GM23338 (cell line): ENCODE measurements at regions not wholly inside any gene's neighbourhood (a gene's known extent, or its start where the extent isn't known, plus 50 kb on each side); places are given as distances from the start of the nearest gene placed in this dataset.
A peak's percentile ranks its signal among the peaks of the same experiment; 100 is the strongest.

Source experiments
- ATAC-seq: fragments of 200-7000 bp; cut with Tn5 transposase; 3 replicates; pipeline ENCODE4 v1.9.1; 2020
- DNase-seq: peaks from one replicate; pipeline ENCODE4 v3.0.0-alpha.2; 2015; ENCODE audit warnings: low spot score
- H2AFZ ChIP-seq: fragments of 200-600 bp; sonication (generic); 2 replicates; pipeline ENCODE4 v1.8.0; 2016; ENCODE audit warnings: antibody characterized with exemption, mild to moderate bottlenecking, moderate library complexity
- H3F3A ChIP-seq: fragments of 200-600 bp; sonication (generic); replicated peaks from 2 replicates; pipeline ENCODE4 v1.8.0; 2017; ENCODE audit warnings: antibody characterized with exemption, mixed run types, low read depth
- H3K27ac ChIP-seq: fragments of 200-600 bp; sonication (generic); 2 replicates; pipeline ENCODE4 v1.6.1; 2016; ENCODE audit warnings: low read depth
- H3K27me3 ChIP-seq: fragments of 200-600 bp; sonication (generic); 2 replicates; pipeline ENCODE4 v1.8.0; 2016; ENCODE audit warnings: mild to moderate bottlenecking, mixed run types, moderate library complexity; ENCODE audit not compliant: insufficient read depth
- H3K36me3 ChIP-seq: fragments of 200-600 bp; sonication (generic); 2 replicates; pipeline ENCODE4 v1.8.0; 2016; ENCODE audit warnings: mild to moderate bottlenecking; ENCODE audit not compliant: insufficient read depth
- H3K4me1 ChIP-seq: fragments of 200-600 bp; sonication (generic); 2 replicates; pipeline ENCODE4 v1.8.0; 2016; ENCODE audit warnings: mild to moderate bottlenecking, moderate library complexity; ENCODE audit not compliant: insufficient read depth
- H3K4me2 ChIP-seq: fragments of 200-600 bp; sonication (generic); 2 replicates; pipeline ENCODE4 v1.7.1; 2017; ENCODE audit warnings: mixed run types
- H3K4me3 ChIP-seq: fragments of 200-600 bp; sonication (generic); 2 replicates; pipeline ENCODE4 v1.6.1; 2016; ENCODE audit warnings: mixed run types
- H3K79me2 ChIP-seq: fragments of 200-600 bp; sonication (generic); replicated peaks from 2 replicates; pipeline ENCODE4 v1.8.0; 2017; ENCODE audit warnings: mild to moderate bottlenecking; ENCODE audit not compliant: insufficient read depth
- H3K9me2 ChIP-seq: fragments of 200-600 bp; sonication (generic); 2 replicates; pipeline ENCODE4 v1.8.0; 2017; ENCODE audit not compliant: insufficient read depth
- H4K20me1 ChIP-seq: fragments of 200-600 bp; sonication (generic); replicated peaks from 2 replicates; pipeline ENCODE4 v1.8.0; 2017; ENCODE audit warnings: mild to moderate bottlenecking; ENCODE audit not compliant: insufficient read depth
- H3K27ac Mint-ChIP-seq: 2 replicates; pipeline ENCODE4 v1.8.0; 2020; ENCODE audit warnings: inconsistent platforms, mild to moderate bottlenecking, moderate library complexity, mixed read lengths
- H3K27me3 Mint-ChIP-seq: 3 replicates; pipeline ENCODE4 v1.8.0; 2022; ENCODE audit warnings: low read depth, mild to moderate bottlenecking, moderate library complexity, mixed read lengths, inconsistent platforms; ENCODE audit not compliant: insufficient read depth, poor library complexity
- H3K36me3 Mint-ChIP-seq: 3 replicates; pipeline ENCODE4 v1.8.0; 2021; ENCODE audit warnings: low read depth, mild to moderate bottlenecking, inconsistent platforms, moderate library complexity, mixed read lengths
- H3K4me1 Mint-ChIP-seq: 3 replicates; pipeline ENCODE4 v1.8.0; 2020; ENCODE audit warnings: mild to moderate bottlenecking, inconsistent platforms, mixed read lengths
- H3K4me3 Mint-ChIP-seq: 3 replicates; pipeline ENCODE4 v1.8.0; 2021; ENCODE audit warnings: moderate library complexity, mild to moderate bottlenecking, inconsistent platforms, mixed read lengths
- H3K9me3 Mint-ChIP-seq: 3 replicates; pipeline ENCODE4 v1.8.0; 2020; ENCODE audit warnings: moderate library complexity, mild to moderate bottlenecking, inconsistent platforms, mixed read lengths
- CREB1 ChIP-seq: fragments of 250-450 bp; sonication (Bioruptor Pico); IDR thresholded peaks from 2 replicates; pipeline ENCODE4 v1.5.0; 2020; ENCODE audit warnings: low read depth, mild to moderate bottlenecking, moderate library complexity
- EZH2 ChIP-seq: fragments of 200-600 bp; sonication (generic); IDR thresholded peaks from one replicate; pipeline ENCODE4 v1.8.0; 2017; ENCODE audit warnings: antibody characterized with exemption, mild to moderate bottlenecking, low read depth; ENCODE audit not compliant: unreplicated experiment
- EZH2phosphoT487 ChIP-seq: fragments of 200-600 bp; sonication (generic); IDR thresholded peaks from one replicate; pipeline ENCODE4 v1.8.1; 2018; ENCODE audit warnings: antibody characterized with exemption; ENCODE audit not compliant: unreplicated experiment
- JUNB ChIP-seq: IDR thresholded peaks from one replicate; pipeline ENCODE4 v1.6.1; 2016; ENCODE audit warnings: antibody characterized with exemption; ENCODE audit not compliant: unreplicated experiment
- NANOG ChIP-seq: IDR thresholded peaks from 2 replicates; pipeline ENCODE4 v1.6.1; 2016; ENCODE audit warnings: antibody characterized with exemption, borderline replicate concordance
- POLR2AphosphoS5 ChIP-seq: IDR thresholded peaks from 2 replicates; pipeline ENCODE4 v1.6.1; 2016; ENCODE audit warnings: antibody characterized with exemption, low read depth
- REST ChIP-seq: IDR thresholded peaks from one replicate; pipeline ENCODE4 v1.6.1; 2018; ENCODE audit warnings: antibody characterized with exemption; ENCODE audit not compliant: unreplicated experiment
- STAT1 ChIP-seq: IDR thresholded peaks from one replicate; pipeline ENCODE4 v1.6.1; 2016; ENCODE audit warnings: antibody characterized with exemption; ENCODE audit not compliant: unreplicated experiment
- ZNF114 ChIP-seq: fragments of 250-450 bp; sonication (Bioruptor Pico); IDR thresholded peaks from 2 replicates; pipeline ENCODE4 v1.5.0; 2020; ENCODE audit warnings: mild to moderate bottlenecking, moderate library complexity
- ZNF331 ChIP-seq: fragments of 250-450 bp; sonication (Bioruptor Pico); IDR thresholded peaks from 2 replicates; pipeline ENCODE4 v1.5.0; 2020; ENCODE audit warnings: low read depth, mild to moderate bottlenecking, moderate library complexity
- TF ChIP-seq, protein P1 (sequence below): IDR thresholded peaks from 2 replicates; pipeline ENCODE4 v1.6.1; 2016; ENCODE audit warnings: antibody characterized with exemption
- TF ChIP-seq, protein P2 (sequence below), 2 experiments: fragments of 200-600 bp in 1 of 2; sonication (generic) in 1 of 2; conservative IDR thresholded peaks; 2 replicates each; pipeline versions ENCODE4 v1.5.1 to v1.6.1; 2016 to 2017; ENCODE audit warnings: antibody characterized with exemption in 2 of 2, low read depth in 2 of 2, mild to moderate bottlenecking in 2 of 2, moderate library complexity in 1 of 2

GRCh38 chr5:123279136-123279535 is 144.1 kb downstream of the CEP120 start:
- no peaks in the 10 kb centered on the region for H4K20me1 ChIP-seq
- no peaks in the 10 kb centered on the region for H3K36me3 ChIP-seq
- peaks cover 4% of the 10 kb centered on the region; the same call in 1 of the 2 replicates for H3K4me1 ChIP-seq
- H3K36me3 Mint-ChIP-seq = no peaks in the 10 kb centered on the region
- H3K9me2 ChIP-seq = no peaks in the 10 kb centered on the region
- no peak overlapping the region for H3K27ac Mint-ChIP-seq
- H2AFZ ChIP-seq = peak overlapping the region; percentile 83; the same call in 1 of the 2 replicates
- H3K27ac ChIP-seq = no peak overlapping the region
- peaks cover 2% of the 10 kb centered on the region; the same call in 1 of the 2 replicates for H3K27me3 ChIP-seq
- no peak overlapping the region for H3K4me2 ChIP-seq
- H3K79me2 ChIP-seq = no peaks in the 10 kb centered on the region
- H3K27me3 Mint-ChIP-seq = peaks cover 2% of the 10 kb centered on the region
- H3K4me1 Mint-ChIP-seq = peaks cover 17% of the 10 kb centered on the region
- H3F3A ChIP-seq = no peaks in the 10 kb centered on the region
- no peak overlapping the region for H3K4me3 Mint-ChIP-seq
- no peak for ATAC-seq
- H3K4me3 ChIP-seq = no peak overlapping the region
- DNase-seq = no peak
- TF ChIP-seq EZH2 = no peak
- no peak for TF ChIP-seq POLR2AphosphoS5
- no peak for TF ChIP-seq REST
- TF ChIP-seq, protein P1, sequence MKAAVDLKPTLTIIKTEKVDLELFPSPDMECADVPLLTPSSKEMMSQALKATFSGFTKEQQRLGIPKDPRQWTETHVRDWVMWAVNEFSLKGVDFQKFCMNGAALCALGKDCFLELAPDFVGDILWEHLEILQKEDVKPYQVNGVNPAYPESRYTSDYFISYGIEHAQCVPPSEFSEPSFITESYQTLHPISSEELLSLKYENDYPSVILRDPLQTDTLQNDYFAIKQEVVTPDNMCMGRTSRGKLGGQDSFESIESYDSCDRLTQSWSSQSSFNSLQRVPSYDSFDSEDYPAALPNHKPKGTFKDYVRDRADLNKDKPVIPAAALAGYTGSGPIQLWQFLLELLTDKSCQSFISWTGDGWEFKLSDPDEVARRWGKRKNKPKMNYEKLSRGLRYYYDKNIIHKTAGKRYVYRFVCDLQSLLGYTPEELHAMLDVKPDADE = no peak
- TF ChIP-seq, protein P2, sequence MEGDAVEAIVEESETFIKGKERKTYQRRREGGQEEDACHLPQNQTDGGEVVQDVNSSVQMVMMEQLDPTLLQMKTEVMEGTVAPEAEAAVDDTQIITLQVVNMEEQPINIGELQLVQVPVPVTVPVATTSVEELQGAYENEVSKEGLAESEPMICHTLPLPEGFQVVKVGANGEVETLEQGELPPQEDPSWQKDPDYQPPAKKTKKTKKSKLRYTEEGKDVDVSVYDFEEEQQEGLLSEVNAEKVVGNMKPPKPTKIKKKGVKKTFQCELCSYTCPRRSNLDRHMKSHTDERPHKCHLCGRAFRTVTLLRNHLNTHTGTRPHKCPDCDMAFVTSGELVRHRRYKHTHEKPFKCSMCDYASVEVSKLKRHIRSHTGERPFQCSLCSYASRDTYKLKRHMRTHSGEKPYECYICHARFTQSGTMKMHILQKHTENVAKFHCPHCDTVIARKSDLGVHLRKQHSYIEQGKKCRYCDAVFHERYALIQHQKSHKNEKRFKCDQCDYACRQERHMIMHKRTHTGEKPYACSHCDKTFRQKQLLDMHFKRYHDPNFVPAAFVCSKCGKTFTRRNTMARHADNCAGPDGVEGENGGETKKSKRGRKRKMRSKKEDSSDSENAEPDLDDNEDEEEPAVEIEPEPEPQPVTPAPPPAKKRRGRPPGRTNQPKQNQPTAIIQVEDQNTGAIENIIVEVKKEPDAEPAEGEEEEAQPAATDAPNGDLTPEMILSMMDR (conservative IDR thresholded peaks at IDR 0.05; ENCODE audit: low read depth in 2 of 2) = no peak
- TF ChIP-seq ZNF114 (CRISPR knock-in tag) = no peak
- TF ChIP-seq CREB1 = no peak
- TF ChIP-seq EZH2phosphoT487 = no peak
- TF ChIP-seq ZNF331 = no peak
- no peak for TF ChIP-seq JUNB
- H3K9me3 Mint-ChIP-seq = no peaks in the 10 kb centered on the region

DNA sequence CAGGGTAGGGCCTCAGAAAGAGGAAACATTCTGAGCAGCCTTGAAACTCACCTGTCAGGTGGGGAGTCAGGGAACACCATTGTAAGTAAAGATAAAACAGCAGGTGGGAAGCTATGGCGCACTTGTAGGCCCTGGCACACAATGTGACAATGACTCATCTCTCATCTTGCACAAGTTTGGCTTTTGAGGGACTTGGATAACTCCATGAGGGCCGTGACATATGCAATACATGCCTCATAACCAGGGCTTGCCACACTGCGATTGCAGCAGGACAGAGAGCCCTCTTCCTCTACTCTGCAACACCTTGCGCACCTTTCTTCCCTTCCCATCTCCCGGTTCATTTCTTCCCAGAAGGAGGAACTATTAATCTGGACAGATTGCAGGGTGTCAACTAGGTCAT is 144.9 kb downstream of the CEP120 start:
- no peaks in the 10 kb centered on the region for H3K9me3 Mint-ChIP-seq
- no peak overlapping the region for H3K27ac Mint-ChIP-seq
- TF ChIP-seq EZH2phosphoT487 = no peak
- TF ChIP-seq, protein P2 (conservative IDR thresholded peaks at IDR 0.05; ENCODE audit: low read depth in 2 of 2) = no peak
- no peak for TF ChIP-seq REST
- TF ChIP-seq NANOG = no peak
- no peak for TF ChIP-seq JUNB
- TF ChIP-seq STAT1 = no peak

More for the DNA sequence above, 144.9 kb downstream of the CEP120 start:
- Histone ChIP-seq H4K20me1 (no peaks in the 10 kb centered on the region), H2AFZ (no peak overlapping the region; the same call in 1 of the 2 replicates), H3K27ac (no peak overlapping the region), H3K9me2 (no peaks in the 10 kb centered on the region), H3K4me3 (no peak overlapping the region), H3K4me1 (peaks cover 4% of the 10 kb centered on the region; the same call in 1 of the 2 replicates), H3K27me3 (no peaks in the 10 kb centered on the region), H3K36me3 (no peaks in the 10 kb centered on the region), H3K79me2 (no peaks in the 10 kb centered on the region), H3K4me2 (no peak overlapping the region), H3F3A (no peaks in the 10 kb centered on the region)
- Mint-ChIP-seq H3K36me3 (no peaks in the 10 kb centered on the region), H3K27me3 (peaks cover 2% of the 10 kb centered on the region), H3K4me3 (no peak overlapping the region), H3K4me1 (peaks cover 17% of the 10 kb centered on the region)
- ATAC-seq (no peak; the same call in 1 of the 3 replicates), DNase-seq (no peak)
